Transverse colon (tissue), 3 donors: ENCODE measurements at regions not wholly inside any gene's neighbourhood (a gene's known extent, or its start where the extent isn't known, plus 50 kb on each side); places are given as distances from the start of the nearest gene placed in this dataset.

Source experiments
- CTCF ChIP-seq, 5 experiments: fragments of 200-600 bp in 3 of 5; fragments of 450-650 bp in 2 of 5; sonication (generic) in 3 of 5; IDR thresholded peaks; 1 replicate in 2 of 5; 2 replicates in 3 of 5; pipeline ENCODE4 v1.5.1; 2016 to 2017; ENCODE audit warnings: antibody characterized with exemption in 5 of 5, inconsistent platforms in 3 of 5, mild to moderate bottlenecking in 2 of 5, moderate library complexity in 1 of 5
- POLR2A ChIP-seq: fragments of 450-650 bp; IDR thresholded peaks from one replicate; pipeline ENCODE4 v1.6.1; 2016; ENCODE audit warnings: antibody characterized with exemption, mild to moderate bottlenecking, moderate library complexity

DNA sequence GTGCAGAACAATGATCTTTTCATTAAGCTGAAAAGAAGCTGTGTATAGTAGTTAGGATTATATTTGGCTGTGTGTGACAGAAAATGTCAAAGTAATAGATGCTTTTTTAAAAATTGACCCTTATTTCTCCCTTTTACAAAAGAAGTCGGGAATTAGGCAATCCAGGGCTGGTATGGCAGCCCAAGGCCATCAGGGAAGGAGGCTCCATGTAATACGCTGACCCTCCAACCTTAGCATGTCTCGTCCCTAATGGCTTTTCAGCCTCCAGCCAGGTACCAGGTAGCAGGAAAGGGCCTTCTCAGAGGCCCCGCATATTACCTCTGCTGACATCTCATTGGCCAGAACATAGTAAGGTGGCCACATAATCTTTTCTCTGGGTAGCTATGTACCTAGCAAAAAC, 79.7 kb downstream of the VCPKMT start:
- TF ChIP-seq POLR2A (no peak), CTCF (IDR thresholded peaks at IDR 0.05) (no peak)
